ENCODE measurements at regions not wholly inside any gene's neighbourhood (a gene's known extent, or its start where the extent isn't known, plus 50 kb on each side); places are given as distances from the start of the nearest gene placed in this dataset.
"Not testable (repeated sequence)": the region's sequence is repeated elsewhere in the genome, so short reads cannot be mapped to it uniquely, and the experiment has no call there.

- TF ChIP-seq, protein P1, sequence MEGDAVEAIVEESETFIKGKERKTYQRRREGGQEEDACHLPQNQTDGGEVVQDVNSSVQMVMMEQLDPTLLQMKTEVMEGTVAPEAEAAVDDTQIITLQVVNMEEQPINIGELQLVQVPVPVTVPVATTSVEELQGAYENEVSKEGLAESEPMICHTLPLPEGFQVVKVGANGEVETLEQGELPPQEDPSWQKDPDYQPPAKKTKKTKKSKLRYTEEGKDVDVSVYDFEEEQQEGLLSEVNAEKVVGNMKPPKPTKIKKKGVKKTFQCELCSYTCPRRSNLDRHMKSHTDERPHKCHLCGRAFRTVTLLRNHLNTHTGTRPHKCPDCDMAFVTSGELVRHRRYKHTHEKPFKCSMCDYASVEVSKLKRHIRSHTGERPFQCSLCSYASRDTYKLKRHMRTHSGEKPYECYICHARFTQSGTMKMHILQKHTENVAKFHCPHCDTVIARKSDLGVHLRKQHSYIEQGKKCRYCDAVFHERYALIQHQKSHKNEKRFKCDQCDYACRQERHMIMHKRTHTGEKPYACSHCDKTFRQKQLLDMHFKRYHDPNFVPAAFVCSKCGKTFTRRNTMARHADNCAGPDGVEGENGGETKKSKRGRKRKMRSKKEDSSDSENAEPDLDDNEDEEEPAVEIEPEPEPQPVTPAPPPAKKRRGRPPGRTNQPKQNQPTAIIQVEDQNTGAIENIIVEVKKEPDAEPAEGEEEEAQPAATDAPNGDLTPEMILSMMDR (IDR thresholded peaks at IDR 0.05; ENCODE audit: low read depth, low read length): not testable (repeated sequence)
- TF ChIP-seq EZH2phosphoT487 (IDR thresholded peaks at IDR 0.05; ENCODE audit: low read depth): not testable (repeated sequence)
Measured at GRCh38 chr16:26836114-26836513, 230.6 kb upstream of the C16orf82 start.

Data from OCI-LY3 (cell line).